ENCODE measurements at regions not wholly inside any gene's neighbourhood (a gene's known extent, or its start where the extent isn't known, plus 50 kb on each side); places are given as distances from the start of the nearest gene placed in this dataset.

DNA sequence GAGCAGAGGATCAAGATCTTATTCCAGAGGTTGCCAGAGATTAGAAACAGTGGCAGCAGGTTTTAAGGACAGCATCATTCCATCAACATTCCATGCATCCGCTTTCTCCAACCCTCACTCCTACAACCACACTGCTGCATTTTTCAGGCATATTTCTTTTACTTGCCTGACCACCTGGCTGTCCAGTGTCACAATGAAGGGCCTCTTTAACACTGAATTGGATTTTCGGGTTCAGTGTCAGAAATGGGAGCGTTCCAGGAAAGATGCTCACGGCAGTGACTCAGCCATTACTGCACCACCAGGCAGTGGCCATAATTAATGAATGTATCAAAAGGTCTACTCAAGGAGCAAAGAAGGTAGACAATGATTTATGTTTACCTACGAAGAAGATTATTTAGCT, 200.4 kb upstream of the ESRRG start (continued):
- TF ChIP-seq FOXS1 (CRISPR knock-in tag; IDR thresholded peaks at IDR 0.05): no peak
- no peak for TF ChIP-seq GATA3 (IDR thresholded peaks at IDR 0.05; ENCODE audit: borderline replicate concordance)
- no peak for TF ChIP-seq RNF2 (IDR thresholded peaks at IDR 0.05; ENCODE audit: borderline replicate concordance, low read depth)
- no peak for TF ChIP-seq RAD21 (conservative IDR thresholded peaks at IDR 0.05 in 1 of 2, IDR thresholded peaks at IDR 0.05 in 1 of 2)

DNA sequence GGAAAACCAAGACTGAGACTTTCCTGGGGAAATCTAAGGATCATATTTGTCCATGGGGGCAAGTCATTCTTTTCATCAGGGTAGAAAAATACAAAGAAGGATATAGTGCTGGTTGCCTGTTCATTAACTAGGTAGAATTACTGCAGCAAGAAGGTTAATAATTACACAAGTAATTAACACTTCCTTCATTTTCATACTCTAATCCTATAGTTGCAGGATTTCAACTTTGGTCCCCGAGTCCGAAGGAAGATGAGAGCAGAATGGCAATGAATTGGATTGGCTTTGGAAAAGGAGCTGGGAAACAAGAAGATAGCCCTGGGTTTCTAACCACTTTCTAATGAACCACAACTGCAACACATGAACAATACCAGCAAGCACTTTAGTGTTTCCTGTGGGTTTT, 199.2 kb upstream of the ESRRG start:
- CTCF ChIA-PET: no interaction called here
- no peak for FAIRE-seq
- no peak for TF ChIP-seq CEBPB (IDR thresholded peaks at IDR 0.05)
- TF ChIP-seq POLR2AphosphoS2 (conservative IDR thresholded peaks at IDR 0.05; ENCODE audit: low read length): no peak
- TF ChIP-seq RAD21 (conservative IDR thresholded peaks at IDR 0.05 in 1 of 2, IDR thresholded peaks at IDR 0.05 in 1 of 2): no peak
- no peak for TF ChIP-seq ZFP36 (IDR thresholded peaks at IDR 0.05; ENCODE audit: borderline replicate concordance, partially characterized antibody)
- TF ChIP-seq BHLHE40 (IDR thresholded peaks at IDR 0.05; ENCODE audit: low read depth, low read length): no peak
- TF ChIP-seq TP53 (CRISPR knock-in tag; IDR thresholded peaks at IDR 0.05): no peak
- no peak for TF ChIP-seq MAFK (IDR thresholded peaks at IDR 0.05; ENCODE audit: partially characterized antibody)
- H3K27ac ChIP-seq: no peak overlapping the region
- POLR2A ChIA-PET: no interaction called here
- no peak overlapping the region for H3K4me2 ChIP-seq
- H3K9me3 ChIP-seq: no peaks in the 10 kb centered on the region
- DNase-seq (ENCODE audit: low read depth in 1 of 2, low spot score in 1 of 2): no peak
- no peaks in the 10 kb centered on the region for H3K4me1 ChIP-seq
- no peak overlapping the region for H3K4me3 ChIP-seq
- whole genome bisulfite sequencing (ENCODE audit: missing lambda C conversion rate): 25% methylated on average over 2 of the region's 2 CpGs
- no peak for ATAC-seq

DNA sequence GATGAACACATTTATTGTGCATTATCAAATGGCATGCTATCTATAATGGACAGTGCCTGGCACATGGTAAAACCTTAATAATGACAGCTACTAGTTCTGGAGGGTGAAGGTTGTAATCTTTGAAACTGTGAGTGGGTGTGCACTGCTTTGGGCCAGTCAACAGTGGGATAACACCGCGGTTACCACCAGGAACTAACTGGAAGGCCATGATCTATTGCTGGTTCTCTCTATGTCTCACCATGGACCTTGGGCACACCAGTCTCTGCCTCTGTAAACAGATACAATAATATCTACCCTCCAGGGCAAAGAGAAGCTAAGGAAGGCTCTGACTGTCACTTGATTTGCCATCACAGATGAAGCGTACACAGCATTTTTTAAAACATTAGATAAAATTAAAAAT, 198.6 kb upstream of the ESRRG start:
- FAIRE-seq (no peak), ATAC-seq (no peak), DNase-seq (ENCODE audit: low read depth in 1 of 2, low spot score in 1 of 2) (no peak)
- ChIA-PET POLR2A (no interaction called here), CTCF (no interaction called here)
- Histone ChIP-seq H3K4me1 (no peaks in the 10 kb centered on the region), H3K4me2 (no peak overlapping the region), H3K4me3 (no peak overlapping the region), H3K27ac (no peak overlapping the region), H3K9me3 (no peaks in the 10 kb centered on the region)
- TF ChIP-seq KDM5A (IDR thresholded peaks at IDR 0.05) (no peak), NR3C1 (IDR thresholded peaks at IDR 0.05) (no peak), HDAC2 (IDR thresholded peaks at IDR 0.05) (no peak), HOXA7 (CRISPR knock-in tag; IDR thresholded peaks at IDR 0.05) (no peak), CBX2 (IDR thresholded peaks at IDR 0.05; ENCODE audit: borderline replicate concordance, low read depth) (no peak), SMC3 (IDR thresholded peaks at IDR 0.05) (no peak)
- TF ChIP-seq, protein P1, sequence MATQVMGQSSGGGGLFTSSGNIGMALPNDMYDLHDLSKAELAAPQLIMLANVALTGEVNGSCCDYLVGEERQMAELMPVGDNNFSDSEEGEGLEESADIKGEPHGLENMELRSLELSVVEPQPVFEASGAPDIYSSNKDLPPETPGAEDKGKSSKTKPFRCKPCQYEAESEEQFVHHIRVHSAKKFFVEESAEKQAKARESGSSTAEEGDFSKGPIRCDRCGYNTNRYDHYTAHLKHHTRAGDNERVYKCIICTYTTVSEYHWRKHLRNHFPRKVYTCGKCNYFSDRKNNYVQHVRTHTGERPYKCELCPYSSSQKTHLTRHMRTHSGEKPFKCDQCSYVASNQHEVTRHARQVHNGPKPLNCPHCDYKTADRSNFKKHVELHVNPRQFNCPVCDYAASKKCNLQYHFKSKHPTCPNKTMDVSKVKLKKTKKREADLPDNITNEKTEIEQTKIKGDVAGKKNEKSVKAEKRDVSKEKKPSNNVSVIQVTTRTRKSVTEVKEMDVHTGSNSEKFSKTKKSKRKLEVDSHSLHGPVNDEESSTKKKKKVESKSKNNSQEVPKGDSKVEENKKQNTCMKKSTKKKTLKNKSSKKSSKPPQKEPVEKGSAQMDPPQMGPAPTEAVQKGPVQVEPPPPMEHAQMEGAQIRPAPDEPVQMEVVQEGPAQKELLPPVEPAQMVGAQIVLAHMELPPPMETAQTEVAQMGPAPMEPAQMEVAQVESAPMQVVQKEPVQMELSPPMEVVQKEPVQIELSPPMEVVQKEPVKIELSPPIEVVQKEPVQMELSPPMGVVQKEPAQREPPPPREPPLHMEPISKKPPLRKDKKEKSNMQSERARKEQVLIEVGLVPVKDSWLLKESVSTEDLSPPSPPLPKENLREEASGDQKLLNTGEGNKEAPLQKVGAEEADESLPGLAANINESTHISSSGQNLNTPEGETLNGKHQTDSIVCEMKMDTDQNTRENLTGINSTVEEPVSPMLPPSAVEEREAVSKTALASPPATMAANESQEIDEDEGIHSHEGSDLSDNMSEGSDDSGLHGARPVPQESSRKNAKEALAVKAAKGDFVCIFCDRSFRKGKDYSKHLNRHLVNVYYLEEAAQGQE (IDR thresholded peaks at IDR 0.05): no peak
- TF ChIP-seq, protein P2, sequence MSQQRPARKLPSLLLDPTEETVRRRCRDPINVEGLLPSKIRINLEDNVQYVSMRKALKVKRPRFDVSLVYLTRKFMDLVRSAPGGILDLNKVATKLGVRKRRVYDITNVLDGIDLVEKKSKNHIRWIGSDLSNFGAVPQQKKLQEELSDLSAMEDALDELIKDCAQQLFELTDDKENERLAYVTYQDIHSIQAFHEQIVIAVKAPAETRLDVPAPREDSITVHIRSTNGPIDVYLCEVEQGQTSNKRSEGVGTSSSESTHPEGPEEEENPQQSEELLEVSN (IDR thresholded peaks at IDR 0.05; ENCODE audit: borderline replicate concordance, low read depth): no peak
- 39% methylated on average over 3 of the region's 3 CpGs for WGBS (ENCODE audit: missing lambda C conversion rate)

Data from A549 (cell line).